ENCODE measurements at regions not wholly inside any gene's neighbourhood (a gene's known extent, or its start where the extent isn't known, plus 50 kb on each side); places are given as distances from the start of the nearest gene placed in this dataset.

DNA sequence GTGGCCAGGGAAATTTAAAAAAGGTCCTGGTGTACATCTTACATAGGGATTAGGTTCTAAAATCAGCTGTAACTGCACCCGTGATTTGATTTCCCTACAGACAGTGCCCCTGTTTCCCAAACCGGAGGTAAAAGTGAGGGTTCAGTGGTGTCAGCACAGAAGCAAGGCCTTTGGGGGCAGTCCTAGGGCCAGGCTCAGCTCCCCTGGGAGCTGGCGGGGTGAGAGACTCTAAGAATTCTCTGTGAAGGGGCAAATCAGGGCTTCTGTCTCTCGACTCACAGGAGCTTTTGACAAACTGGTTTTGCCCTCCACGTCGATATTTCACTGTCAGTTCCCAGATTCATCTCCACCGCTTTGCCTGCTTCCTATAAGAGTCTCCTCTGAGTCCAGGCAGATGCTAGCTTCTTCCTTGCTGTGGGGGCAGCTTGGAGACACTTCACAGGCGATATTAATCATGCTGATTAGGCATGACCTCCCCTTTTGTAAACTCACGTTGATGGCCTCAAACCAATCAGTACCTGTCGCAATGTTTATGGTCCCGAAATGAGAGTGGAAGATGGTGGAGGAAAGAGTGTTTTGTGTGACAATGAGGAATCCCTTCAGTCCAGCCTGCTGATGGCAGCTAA lies 234.2 kb upstream of the TOX3 start:
- DNase-seq (ENCODE audit: low read depth) = no peak
- no peak overlapping the region for H3K4me3 ChIP-seq (ENCODE audit: low read depth, low read length)
- TF ChIP-seq CTCF (conservative IDR thresholded peaks at IDR 0.05; ENCODE audit: low read depth, low read length) = no peak

DNA sequence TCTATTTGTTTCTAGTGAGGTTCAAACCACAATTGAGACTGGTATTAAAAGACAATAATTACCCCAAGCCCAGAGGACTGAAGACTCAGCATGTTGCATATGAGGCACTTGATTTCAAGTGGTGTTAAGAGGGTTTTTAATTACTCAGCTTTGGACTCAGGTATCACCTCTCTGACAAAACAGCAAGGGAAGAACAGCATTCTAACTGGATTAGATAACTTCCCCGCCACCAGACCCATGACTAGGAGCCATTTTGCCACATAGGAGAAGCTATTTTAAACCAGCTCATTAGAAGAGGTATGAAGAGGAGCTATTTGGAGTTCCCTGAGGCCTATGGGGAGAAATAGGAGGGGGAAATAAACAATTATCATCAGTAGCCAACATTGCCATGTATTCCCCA lies 226.1 kb upstream of the TOX3 start:
- DNase-seq (ENCODE audit: low read depth) = no peak
- H3K4me3 ChIP-seq (ENCODE audit: low read depth, low read length) = no peak overlapping the region
- TF ChIP-seq CTCF (conservative IDR thresholded peaks at IDR 0.05; ENCODE audit: low read depth, low read length) = no peak

GRCh38 chr16:52770828-52771227 lies 223.9 kb upstream of the TOX3 start:
- no peak overlapping the region for H3K4me3 ChIP-seq (ENCODE audit: low read depth, low read length)
- DNase-seq (ENCODE audit: low read depth) = no peak
- TF ChIP-seq CTCF (conservative IDR thresholded peaks at IDR 0.05; ENCODE audit: low read depth, low read length) = no peak

DNA sequence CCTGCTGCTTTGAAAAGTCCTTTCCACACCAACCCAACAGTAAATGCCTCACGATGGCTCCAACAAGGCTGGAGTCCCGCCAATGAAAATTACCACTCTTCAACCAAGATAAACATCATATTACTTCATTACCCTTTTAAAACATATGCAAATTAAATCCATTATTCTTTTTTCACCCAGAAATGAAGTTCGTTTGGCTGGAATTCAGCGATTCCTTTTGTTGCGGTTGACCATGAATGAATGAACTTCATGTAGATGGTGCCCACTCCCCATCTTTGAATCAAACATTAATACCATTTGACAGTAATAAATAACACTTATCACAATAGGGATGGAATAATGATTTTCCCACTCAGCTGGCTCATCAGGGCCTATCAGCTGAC lies 211.5 kb upstream of the TOX3 start:
- no peak for TF ChIP-seq CTCF (conservative IDR thresholded peaks at IDR 0.05; ENCODE audit: low read depth, low read length)
- no peak for DNase-seq (ENCODE audit: low read depth)
- H3K4me3 ChIP-seq (ENCODE audit: low read depth, low read length) = no peak overlapping the region

DNA sequence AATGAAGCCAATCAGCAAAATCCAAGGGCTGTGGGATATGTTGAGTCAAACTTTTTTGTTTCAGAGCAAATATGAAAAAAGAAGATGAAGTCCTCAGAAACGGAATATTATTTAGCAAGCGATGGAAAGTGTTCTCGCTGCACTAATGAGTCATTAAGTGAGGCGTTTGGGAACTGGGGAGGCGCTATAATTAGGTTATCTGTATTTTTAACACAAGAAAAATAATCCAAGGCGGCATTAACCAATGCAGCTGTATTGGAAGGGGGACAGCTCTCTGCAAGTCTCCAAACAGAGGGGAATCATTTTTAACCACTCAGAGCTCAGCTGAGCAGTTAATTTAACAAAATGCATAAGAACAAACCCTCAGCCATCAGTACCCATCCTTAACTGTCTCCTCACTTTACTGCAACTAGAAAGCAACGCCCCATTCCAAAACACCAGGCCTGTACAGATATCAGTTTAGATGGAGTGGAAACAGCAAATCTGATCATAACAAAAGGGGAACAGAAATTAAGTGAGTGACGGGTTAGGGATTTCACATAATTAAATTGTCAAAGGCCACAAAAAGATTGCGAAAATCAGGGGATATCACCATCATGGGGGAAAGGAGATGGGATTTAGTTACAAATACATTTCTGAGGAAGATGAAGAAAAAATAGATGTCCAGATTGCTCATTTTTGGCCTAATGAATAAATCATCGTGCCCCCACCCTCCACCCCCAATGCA lies 211.0 kb upstream of the TOX3 start:
- TF ChIP-seq CTCF (conservative IDR thresholded peaks at IDR 0.05; ENCODE audit: low read depth, low read length) = no peak

DNA sequence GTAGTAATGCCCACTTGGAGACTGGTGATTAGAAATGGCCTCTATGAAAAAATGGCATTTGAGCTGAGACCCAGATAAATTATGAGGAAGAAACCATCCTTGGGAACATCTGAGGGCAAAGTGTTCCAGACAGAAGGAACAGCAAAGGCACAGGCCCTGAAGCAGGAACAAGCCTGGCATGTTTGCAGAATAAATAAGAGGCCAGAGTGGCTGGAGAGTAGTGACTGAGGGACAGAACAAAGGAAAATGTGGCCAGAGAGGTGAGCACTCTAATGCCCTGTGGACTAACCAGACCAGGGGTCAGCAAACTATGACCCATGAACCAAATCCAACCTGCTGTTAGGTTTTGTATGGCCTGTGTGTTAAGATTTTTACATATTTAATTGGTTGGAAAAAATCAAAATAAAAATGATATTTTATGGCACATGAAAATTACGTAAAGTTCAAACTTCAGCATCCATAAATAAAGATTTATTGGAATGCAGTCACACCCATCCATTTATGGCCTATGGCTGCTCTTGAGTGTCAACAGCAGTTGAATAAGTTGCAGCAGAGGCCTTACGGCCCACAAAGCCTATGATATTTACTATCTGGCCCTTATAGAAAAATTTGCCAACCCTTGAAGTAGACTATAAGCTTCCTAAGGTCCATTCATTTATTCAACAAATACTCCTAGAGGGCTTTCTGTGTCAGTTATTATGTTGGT lies 210.0 kb upstream of the TOX3 start:
- no peak for TF ChIP-seq CTCF (conservative IDR thresholded peaks at IDR 0.05; ENCODE audit: low read depth, low read length)
- no peak overlapping the region for H3K4me3 ChIP-seq (ENCODE audit: low read depth, low read length)
- DNase-seq (ENCODE audit: low read depth) = no peak

More for the DNA sequence above, 211.0 kb upstream of the TOX3 start:
- H3K4me3 ChIP-seq (ENCODE audit: low read depth, low read length) = no peak overlapping the region
- no peak for DNase-seq (ENCODE audit: low read depth)
